Caco-2 (cell line): ENCODE measurements at regions not wholly inside any gene's neighbourhood (a gene's known extent, or its start where the extent isn't known, plus 50 kb on each side); places are given as distances from the start of the nearest gene placed in this dataset.

Source experiments
- BruUV-seq: library from RNA; stranded (reverse); fragments of 400-500 nt; replicated peaks from 2 replicates; lab custom pipeline; 2021; lab: Mats Ljungman, UMichigan
- CTCF ChIA-PET: fragments of 300-600 bp; sonication (Branson Sonifier 250); formaldehyde crosslinking; loops from one replicate; lab custom pipeline; 2022; ENCODE audit warnings: antibody characterized with exemption; lab: Charles Lee
- POLR2A ChIA-PET: fragments of 300-600 bp; sonication (Branson Sonifier 250); formaldehyde crosslinking; loops from one replicate; lab custom pipeline; 2022; ENCODE audit warnings: antibody characterized with exemption; lab: Charles Lee
- DNase-seq, 2 experiments: peaks; one replicate each; pipeline versions ENCODE4 v3.0.0 to v3.0.0-alpha.2; 2020 to 2022
- H3K27me3 ChIP-seq: replicated peaks from 2 replicates; pipeline ENCODE4 v1.6.0; 2011; ENCODE audit warnings: low read length; ENCODE audit not compliant: control insufficient read depth, insufficient read depth
- H3K36me3 ChIP-seq: 2 replicates; pipeline ENCODE4 v1.5.1; 2011; ENCODE audit warnings: low read length; ENCODE audit not compliant: control insufficient read depth, insufficient read depth
- H3K4me1 ChIP-seq: fragments of 250-450 bp; sonication (Bioruptor Pico); 2 replicates; pipeline ENCODE4 v1.5.1; 2020; ENCODE audit warnings: mild to moderate bottlenecking
- H3K4me3 ChIP-seq: 2 replicates; pipeline ENCODE4 v1.5.1; 2011; ENCODE audit warnings: low read depth, mild to moderate bottlenecking, control low read depth, low read length
- H3K9me3 ChIP-seq: fragments of 250-450 bp; sonication (Bioruptor Pico); 2 replicates; pipeline ENCODE4 v1.5.1; 2020; ENCODE audit warnings: mild to moderate bottlenecking, moderate library complexity
- H3K27ac Mint-ChIP-seq: one replicate; pipeline ENCODE4 v1.8.0; 2022; ENCODE audit warnings: mixed read lengths; ENCODE audit not compliant: unreplicated experiment
- H3K27me3 Mint-ChIP-seq: one replicate; pipeline ENCODE4 v1.8.0; 2022; ENCODE audit warnings: mixed read lengths; ENCODE audit not compliant: insufficient read depth, unreplicated experiment
- H3K36me3 Mint-ChIP-seq: one replicate; pipeline ENCODE4 v1.8.0; 2022; ENCODE audit warnings: mild to moderate bottlenecking, mixed read lengths; ENCODE audit not compliant: insufficient read depth, unreplicated experiment
- H3K4me1 Mint-ChIP-seq: one replicate; pipeline ENCODE4 v1.8.0; 2022; ENCODE audit warnings: low read depth, mixed read lengths; ENCODE audit not compliant: unreplicated experiment
- H3K4me3 Mint-ChIP-seq: one replicate; pipeline ENCODE4 v1.8.0; 2022; ENCODE audit warnings: mild to moderate bottlenecking, moderate library complexity, mixed read lengths; ENCODE audit not compliant: unreplicated experiment
- H3K9me3 Mint-ChIP-seq: one replicate; pipeline ENCODE4 v1.8.0; 2022; ENCODE audit warnings: mixed read lengths; ENCODE audit not compliant: unreplicated experiment
- intact Hi-C: fragments of 100-400 bp; cut with micrococcal nuclease; formaldehyde crosslinking; loops from one replicate; pipeline ENCODE4 v1.10.0; 2022; ENCODE audit not compliant: unreplicated experiment
- TF ChIP-seq, protein P1 (sequence below), 2 experiments: fragments of 200-600 bp in 1 of 2; IDR thresholded peaks; 1 replicate in 1 of 2; 2 replicates in 1 of 2; pipeline versions ENCODE4 v1.5.1 to v1.8.0; 2011 to 2022; ENCODE audit warnings: antibody characterized with exemption in 1 of 2, control low read depth in 1 of 2, inconsistent platforms in 1 of 2, low read depth in 1 of 2, low read length in 1 of 2, mild to moderate bottlenecking in 1 of 2, moderate library complexity in 1 of 2; ENCODE audit not compliant: insufficient read depth in 1 of 2, severe bottlenecking in 1 of 2, unreplicated experiment in 1 of 2

GRCh38 chr11:128315933-128316332, 271.4 kb downstream of the ETS1 start:
- TF ChIP-seq, protein P1, sequence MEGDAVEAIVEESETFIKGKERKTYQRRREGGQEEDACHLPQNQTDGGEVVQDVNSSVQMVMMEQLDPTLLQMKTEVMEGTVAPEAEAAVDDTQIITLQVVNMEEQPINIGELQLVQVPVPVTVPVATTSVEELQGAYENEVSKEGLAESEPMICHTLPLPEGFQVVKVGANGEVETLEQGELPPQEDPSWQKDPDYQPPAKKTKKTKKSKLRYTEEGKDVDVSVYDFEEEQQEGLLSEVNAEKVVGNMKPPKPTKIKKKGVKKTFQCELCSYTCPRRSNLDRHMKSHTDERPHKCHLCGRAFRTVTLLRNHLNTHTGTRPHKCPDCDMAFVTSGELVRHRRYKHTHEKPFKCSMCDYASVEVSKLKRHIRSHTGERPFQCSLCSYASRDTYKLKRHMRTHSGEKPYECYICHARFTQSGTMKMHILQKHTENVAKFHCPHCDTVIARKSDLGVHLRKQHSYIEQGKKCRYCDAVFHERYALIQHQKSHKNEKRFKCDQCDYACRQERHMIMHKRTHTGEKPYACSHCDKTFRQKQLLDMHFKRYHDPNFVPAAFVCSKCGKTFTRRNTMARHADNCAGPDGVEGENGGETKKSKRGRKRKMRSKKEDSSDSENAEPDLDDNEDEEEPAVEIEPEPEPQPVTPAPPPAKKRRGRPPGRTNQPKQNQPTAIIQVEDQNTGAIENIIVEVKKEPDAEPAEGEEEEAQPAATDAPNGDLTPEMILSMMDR (IDR thresholded peaks at IDR 0.05; ENCODE audit: insufficient read depth in 1 of 2, low read depth in 1 of 2, low read length in 1 of 2, severe bottlenecking in 1 of 2, unreplicated experiment in 1 of 2) = no peak
- no peaks in the 10 kb centered on the region; the same call in none of the 2 replicates for H3K9me3 ChIP-seq
- ChIA-PET POLR2A (no interaction called here), CTCF (no interaction called here)
- Mint-ChIP-seq H3K27me3 (peaks cover 4% of the 10 kb centered on the region), H3K36me3 (no peaks in the 10 kb centered on the region), H3K4me1 (no peaks in the 10 kb centered on the region), H3K9me3 (peaks cover 38% of the 10 kb centered on the region), H3K27ac (no peak overlapping the region), H3K4me3 (no peak overlapping the region)
- no peaks in the 10 kb centered on the region; the same call in 1 of the 2 replicates for H3K27me3 ChIP-seq
- no TSS peak for BruUV-seq
- no peaks in the 10 kb centered on the region for H3K4me1 ChIP-seq
- no peak overlapping the region for H3K4me3 ChIP-seq
- no peaks in the 10 kb centered on the region for H3K36me3 ChIP-seq
- intact Hi-C loops = no loop called here
- DNase-seq = no peak

- peaks cover 4% of the 10 kb centered on the region for H3K27me3 Mint-ChIP-seq
- Histone ChIP-seq H3K27me3 (no peaks in the 10 kb centered on the region; the same call in 1 of the 2 replicates), H3K9me3 (no peaks in the 10 kb centered on the region; the same call in 1 of the 2 replicates), H3K4me3 (no peak overlapping the region), H3K4me1 (no peaks in the 10 kb centered on the region), H3K36me3 (no peaks in the 10 kb centered on the region)
- intact Hi-C loops = no loop called here
- H3K27ac Mint-ChIP-seq = no peak overlapping the region
- no TSS peak for BruUV-seq
- CTCF ChIA-PET = no interaction called here
- POLR2A ChIA-PET = no interaction called here
- TF ChIP-seq, protein P1 (IDR thresholded peaks at IDR 0.05; ENCODE audit: insufficient read depth in 1 of 2, low read depth in 1 of 2, low read length in 1 of 2, severe bottlenecking in 1 of 2, unreplicated experiment in 1 of 2) = no peak
- no peak overlapping the region for H3K4me3 Mint-ChIP-seq
- H3K4me1 Mint-ChIP-seq = no peaks in the 10 kb centered on the region
- DNase-seq = no peak
- no peaks in the 10 kb centered on the region for H3K36me3 Mint-ChIP-seq
- peaks cover 38% of the 10 kb centered on the region for H3K9me3 Mint-ChIP-seq
Observed at GRCh38 chr11:128313931-128314330, 273.4 kb downstream of the ETS1 start.

DNA sequence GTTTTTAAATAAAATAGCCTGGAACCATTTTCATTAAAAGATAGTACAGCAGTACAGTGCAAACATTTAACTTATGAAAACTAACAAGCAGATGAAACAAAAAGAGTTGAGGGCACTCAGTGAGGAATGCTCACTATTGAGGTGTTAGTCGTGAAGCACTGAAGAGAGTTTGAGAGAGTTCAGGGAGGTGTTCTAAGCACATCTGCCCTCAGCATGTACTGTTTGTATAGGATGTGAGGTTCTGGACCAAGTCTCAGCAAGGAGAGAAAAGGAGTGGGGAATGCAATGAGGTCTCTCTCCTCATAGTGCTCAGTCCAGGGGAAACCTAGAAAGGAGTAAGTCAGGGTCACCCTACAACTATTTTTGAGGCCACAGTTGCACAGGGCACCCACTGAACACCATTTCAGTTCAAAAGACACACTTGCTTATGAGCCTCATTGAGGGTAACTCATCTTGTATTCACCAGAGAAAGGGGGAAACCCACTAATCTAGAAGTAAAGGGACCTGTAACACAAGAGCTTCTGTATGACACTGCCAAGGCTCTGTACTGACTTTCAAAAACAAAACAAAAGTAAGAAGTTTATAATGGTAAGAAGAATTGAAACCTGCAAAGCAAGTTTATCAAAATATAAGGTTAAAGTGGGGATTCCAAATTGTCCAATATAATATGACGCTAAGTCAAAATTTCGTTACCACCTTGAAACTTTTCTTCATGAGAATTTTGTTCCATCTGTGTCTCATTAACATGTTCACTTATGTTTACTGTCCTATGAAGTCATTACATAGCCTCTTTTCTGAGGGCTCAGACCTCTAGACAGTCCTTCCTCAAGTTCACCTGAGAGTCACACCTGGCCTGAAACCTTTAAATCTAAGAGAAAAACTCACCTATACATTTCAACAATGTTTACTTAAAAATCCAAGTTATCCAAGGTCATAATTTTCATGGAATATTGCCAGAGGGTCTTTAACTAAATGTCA, 275.3 kb downstream of the ETS1 start:
- no peaks in the 10 kb centered on the region for H3K36me3 Mint-ChIP-seq
- H3K27ac Mint-ChIP-seq = no peak overlapping the region
- Histone ChIP-seq H3K36me3 (no peaks in the 10 kb centered on the region), H3K27me3 (no peaks in the 10 kb centered on the region; the same call in 1 of the 2 replicates), H3K4me1 (no peaks in the 10 kb centered on the region), H3K4me3 (no peak overlapping the region), H3K9me3 (no peaks in the 10 kb centered on the region; the same call in 1 of the 2 replicates)
- ChIA-PET CTCF (no interaction called here), POLR2A (no interaction called here)
- no peak overlapping the region for H3K4me3 Mint-ChIP-seq
- intact Hi-C loops = no loop called here
- no peaks in the 10 kb centered on the region for H3K4me1 Mint-ChIP-seq
- H3K27me3 Mint-ChIP-seq = peaks cover 3% of the 10 kb centered on the region
- peaks cover 30% of the 10 kb centered on the region for H3K9me3 Mint-ChIP-seq
- DNase-seq = no peak
- BruUV-seq = no TSS peak
- TF ChIP-seq, protein P1 (IDR thresholded peaks at IDR 0.05; ENCODE audit: insufficient read depth in 1 of 2, low read depth in 1 of 2, low read length in 1 of 2, severe bottlenecking in 1 of 2, unreplicated experiment in 1 of 2) = no peak
